ENCODE measurements at regions not wholly inside any gene's neighbourhood (a gene's known extent, or its start where the extent isn't known, plus 50 kb on each side); places are given as distances from the start of the nearest gene placed in this dataset. TPM values are rescaled to one million over a fixed set of nuclear protein-coding genes. Genes with fewer than 3 reads are reported as not detected.

- Mint-ChIP-seq H3K36me3 (ENCODE audit: low read depth) (no peaks in the 10 kb centered on the region), H3K27me3 (ENCODE audit: low read depth) (no peaks in the 10 kb centered on the region), H3K9me3 (peaks cover 5% of the 10 kb centered on the region), H3K27ac (ENCODE audit: unreplicated experiment) (peak overlapping the region; percentile 99), H3K4me1 (peaks cover 84% of the 10 kb centered on the region), H3K4me3 (peak overlapping the region; percentile 87)
- peak; percentile 89 for DNase-seq (ENCODE audit: low read depth, low spot score)
- no peak for TF ChIP-seq CTCF (conservative IDR thresholded peaks at IDR 0.05)
Observed at GRCh38 chr2:64404002-64404731, 49.8 kb upstream of the LGALSL start.

Small RNA genes lying in the stretch of these regions (microRNA-seq; reads per million reads assigned to microRNA genes)
- gene MIR4433A, result not detected
- not detected for gene MIR4433B
